HCT116 (cell line): ENCODE measurements at regions not wholly inside any gene's neighbourhood (a gene's known extent, or its start where the extent isn't known, plus 50 kb on each side); places are given as distances from the start of the nearest gene placed in this dataset.

ENCODE experiments used
- ATAC-seq: fragments of 200-7000 bp; cut with Tn5 transposase; 2 replicates; pipeline ENCODE4 v1.9.1; 2020; ENCODE audit warnings: mild to moderate bottlenecking, moderate library complexity
- BruUV-seq: library from RNA; stranded (reverse); fragments of 400-500 nt; replicated peaks from 2 replicates; lab custom pipeline; 2021; lab: Mats Ljungman, UMichigan
- CTCF ChIA-PET: fragments of 300-600 bp; sonication (Branson Sonifier 250); formaldehyde crosslinking; loops from one replicate; lab custom pipeline; 2021; ENCODE audit warnings: antibody characterized with exemption; lab: Charles Lee
- POLR2A ChIA-PET: fragments of 300-600, 350-600 bp; sonication (Branson Sonifier 250); formaldehyde crosslinking; loops from one replicate; lab custom pipeline; 2021; ENCODE audit warnings: antibody characterized with exemption; lab: Charles Lee
- RAD21 ChIA-PET, 2 experiments: fragments of 300-600 bp; sonication (Branson Sonifier 250); formaldehyde crosslinking; loops; one replicate each; lab custom pipeline; 2023; ENCODE audit warnings: low total read pairs in 2 of 2; ENCODE audit not compliant: uncharacterized antibody in 2 of 2, unreplicated experiment in 2 of 2, low non-redundant PET in 1 of 2; lab: Charles Lee
- DNase-seq: peaks from one replicate; pipeline ENCODE4 v3.0.0-alpha.2; 2010; ENCODE audit warnings: low read depth, low spot score
- H2AFZ ChIP-seq: fragments of 200-600 bp; shearing (Covaris generic), sonication (generic); 2 replicates; pipeline ENCODE4 v1.6.1; 2017; ENCODE audit warnings: low read depth, mixed run types, mixed read lengths, antibody characterized with exemption, low read length; ENCODE audit not compliant: poor library complexity, severe bottlenecking
- H3K27ac ChIP-seq: 2 replicates; pipeline ENCODE4 v1.5.1; 2012; ENCODE audit warnings: low read depth, low read length
- H3K27me3 ChIP-seq: fragments of 200-600 bp; sonication (generic); 2 replicates; pipeline ENCODE4 v1.6.1; 2016; ENCODE audit warnings: mixed run types, low read length, mixed read lengths; ENCODE audit not compliant: insufficient read depth
- H3K36me3 ChIP-seq, 2 experiments: fragments of 200-500 bp in 1 of 2; fragments of 200-600 bp in 1 of 2; sonication (Bioruptor generic) in 1 of 2; sonication (generic) in 1 of 2; 2 replicates each; pipeline versions ENCODE4 v1.5.1 to v1.6.1; 2014 to 2016; ENCODE audit warnings: low read length in 2 of 2, inconsistent platforms in 1 of 2, mixed read lengths in 1 of 2, mixed run types in 1 of 2; ENCODE audit not compliant: insufficient read depth in 2 of 2, control insufficient read depth in 1 of 2
- H3K4me1 ChIP-seq, 2 experiments: fragments of 200-600 bp in 1 of 2; sonication (generic) in 1 of 2; 2 replicates each; pipeline versions ENCODE4 v1.5.1 to v1.6.1; 2012 to 2017; ENCODE audit warnings: low read length in 2 of 2, inconsistent platforms in 1 of 2, mild to moderate bottlenecking in 1 of 2, mixed read lengths in 1 of 2, mixed run types in 1 of 2, moderate library complexity in 1 of 2; ENCODE audit not compliant: insufficient read depth in 2 of 2, control insufficient read depth in 1 of 2
- H3K4me2 ChIP-seq: fragments of 200-600 bp; sonication (generic); 2 replicates; pipeline ENCODE4 v1.6.1; 2017; ENCODE audit warnings: mixed run types, low read length, mixed read lengths
- H3K4me3 ChIP-seq, 2 experiments: fragments of 200-600 bp in 1 of 2; sonication (generic) in 1 of 2; replicated peaks in 1 of 2; 2 replicates each; pipeline ENCODE4 v1.5.1; 2011 to 2016; ENCODE audit warnings: low read length in 2 of 2, control low read depth in 1 of 2, low read depth in 1 of 2, mild to moderate bottlenecking in 1 of 2, mixed read lengths in 1 of 2, mixed run types in 1 of 2
- H3K79me2 ChIP-seq: fragments of 200-600 bp; sonication (generic); 2 replicates; pipeline ENCODE4 v1.6.1; 2017; ENCODE audit warnings: mild to moderate bottlenecking, mixed run types, low read length, moderate library complexity, mixed read lengths; ENCODE audit not compliant: insufficient read depth
- H3K9ac ChIP-seq: fragments of 200-600 bp; sonication (generic); 2 replicates; pipeline ENCODE4 v1.6.1; 2016; ENCODE audit warnings: low read length, mixed read lengths
- H3K9me2 ChIP-seq: fragments of 200-600 bp; sonication (generic), shearing (Covaris generic); 2 replicates; pipeline ENCODE4 v1.6.1; 2017; ENCODE audit warnings: mixed run types, mild to moderate bottlenecking, moderate library complexity; ENCODE audit not compliant: insufficient read depth
- H3K9me3 ChIP-seq, 2 experiments: fragments of 200-500 bp in 1 of 2; fragments of 200-600 bp in 1 of 2; sonication (Bioruptor generic) in 1 of 2; sonication (generic) in 1 of 2; 2 replicates each; pipeline ENCODE4 v1.6.1; 2014 to 2017; ENCODE audit warnings: low read length in 2 of 2, mixed read lengths in 2 of 2, inconsistent platforms in 1 of 2, low read depth in 1 of 2, mild to moderate bottlenecking in 1 of 2, mixed run types in 1 of 2, moderate library complexity in 1 of 2; ENCODE audit not compliant: control insufficient read depth in 1 of 2, insufficient read depth in 1 of 2
- H4K20me1 ChIP-seq: fragments of 200-600 bp; sonication (generic), shearing (Covaris generic); 2 replicates; pipeline ENCODE4 v1.6.1; 2017; ENCODE audit warnings: mixed run types, mild to moderate bottlenecking, moderate library complexity; ENCODE audit not compliant: insufficient read depth
- EGR1 ChIP-seq: IDR thresholded peaks from 2 replicates; pipeline ENCODE4 v1.6.1; 2012; ENCODE audit warnings: low read depth
- ELF1 ChIP-seq: IDR thresholded peaks from 2 replicates; pipeline ENCODE4 v1.6.1; 2012; ENCODE audit warnings: low read depth, borderline replicate concordance
- EZH2 ChIP-seq: fragments of 200-600 bp; sonication (generic); IDR thresholded peaks from 2 replicates; pipeline ENCODE4 v1.6.1; 2017; ENCODE audit warnings: antibody characterized with exemption, mixed run types
- EZH2phosphoT487 ChIP-seq: fragments of 200-600 bp; IDR thresholded peaks from 2 replicates; pipeline ENCODE4 v1.6.1; 2018; ENCODE audit warnings: antibody characterized with exemption, borderline replicate concordance
- JUND ChIP-seq: IDR thresholded peaks from 2 replicates; pipeline ENCODE4 v1.6.1; 2012
- POLR2A ChIP-seq: IDR thresholded peaks from 2 replicates; pipeline ENCODE4 v1.7.0; 2011; ENCODE audit warnings: borderline replicate concordance; ENCODE audit not compliant: insufficient read depth, insufficient read length; ENCODE audit errors: extremely low read depth
- POLR2AphosphoS5 ChIP-seq: IDR thresholded peaks from 2 replicates; pipeline ENCODE4 v1.6.1; 2011; ENCODE audit warnings: mild to moderate bottlenecking, low read depth, low read length, moderate library complexity
- RAD21 ChIP-seq: IDR thresholded peaks from 2 replicates; pipeline ENCODE4 v1.6.1; 2012; ENCODE audit warnings: low read depth, mild to moderate bottlenecking
- SIN3A ChIP-seq: IDR thresholded peaks from 2 replicates; pipeline ENCODE4 v1.6.1; 2012; ENCODE audit warnings: low read depth
- SP1 ChIP-seq: IDR thresholded peaks from 2 replicates; pipeline ENCODE4 v1.6.1; 2012; ENCODE audit warnings: low read depth
- SRF ChIP-seq: IDR thresholded peaks from 2 replicates; pipeline ENCODE4 v1.6.1; 2012; ENCODE audit warnings: low read depth
- YY1 ChIP-seq: IDR thresholded peaks from 2 replicates; pipeline ENCODE4 v1.6.1; 2011; ENCODE audit warnings: low read length, low read depth, moderate library complexity, mild to moderate bottlenecking; ENCODE audit not compliant: insufficient replicate concordance; ENCODE audit errors: extremely low read depth
- ZFX ChIP-seq: fragments of 450-650 bp; IDR thresholded peaks from 2 replicates; pipeline ENCODE4 v1.6.1; 2017
- ZNF274 ChIP-seq: fragments of 200-500 bp; sonication (Bioruptor generic); IDR thresholded peaks from 2 replicates; pipeline ENCODE4 v1.6.1; 2014; ENCODE audit warnings: mild to moderate bottlenecking, low read depth, low read length, inconsistent platforms
- intact Hi-C: fragments of 100-400 bp; cut with micrococcal nuclease; formaldehyde crosslinking; loops from 2 replicates; pipeline ENCODE4 v1.10.0; 2022
- TF ChIP-seq, protein P1 (sequence below): IDR thresholded peaks from 2 replicates; pipeline ENCODE4 v1.6.1; 2012; ENCODE audit warnings: low read depth
- TF ChIP-seq, protein P2 (sequence below): IDR thresholded peaks from 2 replicates; pipeline ENCODE4 v1.6.1; 2012
- TF ChIP-seq, protein P3 (sequence below): IDR thresholded peaks from 2 replicates; pipeline ENCODE4 v1.6.1; 2012
- TF ChIP-seq, protein P4 (sequence below), 3 experiments: fragments of 200-600 bp in 1 of 3; sonication (generic) in 1 of 3; IDR thresholded peaks in 2 of 3; conservative IDR thresholded peaks in 1 of 3; 2 replicates each; pipeline ENCODE4 v1.5.1; 2012 to 2017; ENCODE audit warnings: low read depth in 2 of 3, low read length in 2 of 3, antibody characterized with exemption in 1 of 3, borderline replicate concordance in 1 of 3, control low read depth in 1 of 3, mild to moderate bottlenecking in 1 of 3, mixed read lengths in 1 of 3, mixed run types in 1 of 3, moderate library complexity in 1 of 3; ENCODE audit not compliant: insufficient read depth in 1 of 3

DNA sequence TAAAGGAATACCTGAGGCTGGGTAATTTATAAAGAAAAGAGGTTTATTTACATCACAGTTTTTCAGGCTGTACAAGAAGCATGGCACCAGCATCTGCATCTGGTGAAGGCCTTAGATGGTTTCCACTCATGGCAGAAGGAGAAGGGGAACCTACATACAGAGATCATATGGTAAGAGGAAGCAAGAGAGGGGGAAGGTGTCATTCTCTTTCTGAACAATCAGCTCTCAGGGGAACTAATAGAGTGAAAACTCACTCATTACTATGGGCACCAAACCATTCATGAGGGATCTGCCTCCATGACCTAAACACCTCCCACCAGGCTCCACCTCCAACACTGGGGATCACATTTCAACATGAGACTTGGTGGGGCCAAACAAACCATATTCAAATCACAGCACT, 61.7 kb upstream of the PPP1R2C start (continued):
- TF ChIP-seq, protein P1, sequence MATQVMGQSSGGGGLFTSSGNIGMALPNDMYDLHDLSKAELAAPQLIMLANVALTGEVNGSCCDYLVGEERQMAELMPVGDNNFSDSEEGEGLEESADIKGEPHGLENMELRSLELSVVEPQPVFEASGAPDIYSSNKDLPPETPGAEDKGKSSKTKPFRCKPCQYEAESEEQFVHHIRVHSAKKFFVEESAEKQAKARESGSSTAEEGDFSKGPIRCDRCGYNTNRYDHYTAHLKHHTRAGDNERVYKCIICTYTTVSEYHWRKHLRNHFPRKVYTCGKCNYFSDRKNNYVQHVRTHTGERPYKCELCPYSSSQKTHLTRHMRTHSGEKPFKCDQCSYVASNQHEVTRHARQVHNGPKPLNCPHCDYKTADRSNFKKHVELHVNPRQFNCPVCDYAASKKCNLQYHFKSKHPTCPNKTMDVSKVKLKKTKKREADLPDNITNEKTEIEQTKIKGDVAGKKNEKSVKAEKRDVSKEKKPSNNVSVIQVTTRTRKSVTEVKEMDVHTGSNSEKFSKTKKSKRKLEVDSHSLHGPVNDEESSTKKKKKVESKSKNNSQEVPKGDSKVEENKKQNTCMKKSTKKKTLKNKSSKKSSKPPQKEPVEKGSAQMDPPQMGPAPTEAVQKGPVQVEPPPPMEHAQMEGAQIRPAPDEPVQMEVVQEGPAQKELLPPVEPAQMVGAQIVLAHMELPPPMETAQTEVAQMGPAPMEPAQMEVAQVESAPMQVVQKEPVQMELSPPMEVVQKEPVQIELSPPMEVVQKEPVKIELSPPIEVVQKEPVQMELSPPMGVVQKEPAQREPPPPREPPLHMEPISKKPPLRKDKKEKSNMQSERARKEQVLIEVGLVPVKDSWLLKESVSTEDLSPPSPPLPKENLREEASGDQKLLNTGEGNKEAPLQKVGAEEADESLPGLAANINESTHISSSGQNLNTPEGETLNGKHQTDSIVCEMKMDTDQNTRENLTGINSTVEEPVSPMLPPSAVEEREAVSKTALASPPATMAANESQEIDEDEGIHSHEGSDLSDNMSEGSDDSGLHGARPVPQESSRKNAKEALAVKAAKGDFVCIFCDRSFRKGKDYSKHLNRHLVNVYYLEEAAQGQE: no peak
- no peak for TF ChIP-seq EGR1
- TF ChIP-seq, protein P2, sequence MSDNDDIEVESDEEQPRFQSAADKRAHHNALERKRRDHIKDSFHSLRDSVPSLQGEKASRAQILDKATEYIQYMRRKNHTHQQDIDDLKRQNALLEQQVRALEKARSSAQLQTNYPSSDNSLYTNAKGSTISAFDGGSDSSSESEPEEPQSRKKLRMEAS: no peak

DNA sequence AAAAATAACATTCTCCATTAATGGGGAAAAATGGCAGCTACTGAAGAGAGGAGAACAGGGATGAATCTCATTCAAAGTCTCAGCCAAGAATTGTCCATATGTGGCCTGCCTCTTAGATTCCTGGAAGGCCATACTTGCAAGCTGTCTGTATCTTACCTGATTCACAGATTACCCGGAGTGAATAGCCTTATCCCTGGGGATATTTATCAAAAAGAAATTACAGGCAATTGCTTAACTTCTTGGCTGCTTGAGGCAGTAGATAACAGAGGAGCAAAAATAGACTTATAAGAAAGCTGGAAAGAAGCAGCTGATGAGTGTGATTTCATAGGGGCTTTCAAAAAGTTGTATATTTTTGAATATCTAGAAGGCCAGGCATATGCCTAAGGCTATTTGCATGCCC, 68.8 kb upstream of the PPP1R2C start:
- ATAC-seq: no peak
- Histone ChIP-seq H3K79me2 (no peaks in the 10 kb centered on the region), H4K20me1 (no peaks in the 10 kb centered on the region), H3K9ac (no peak overlapping the region), H2AFZ (no peak overlapping the region), H3K9me3 (no peaks in the 10 kb centered on the region), H3K27ac (no peak overlapping the region), H3K9me2 (no peaks in the 10 kb centered on the region), H3K36me3 (no peaks in the 10 kb centered on the region), H3K4me3 (no peak overlapping the region), H3K27me3 (no peaks in the 10 kb centered on the region), H3K4me1 (no peaks in the 10 kb centered on the region), H3K4me2 (no peak overlapping the region)
- DNase-seq: no peak
- intact Hi-C loops: no loop called here
- CTCF ChIA-PET: no interaction called here
- RAD21 ChIA-PET: no interaction called here
- no peak for TF ChIP-seq POLR2A
- no peak for TF ChIP-seq EZH2phosphoT487
- TF ChIP-seq SIN3A: no peak
- no peak for TF ChIP-seq SRF
- no peak for TF ChIP-seq ZNF274
- TF ChIP-seq, protein P3, sequence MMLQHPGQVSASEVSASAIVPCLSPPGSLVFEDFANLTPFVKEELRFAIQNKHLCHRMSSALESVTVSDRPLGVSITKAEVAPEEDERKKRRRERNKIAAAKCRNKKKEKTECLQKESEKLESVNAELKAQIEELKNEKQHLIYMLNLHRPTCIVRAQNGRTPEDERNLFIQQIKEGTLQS: no peak
- no peak for TF ChIP-seq EZH2
- no peak for TF ChIP-seq POLR2AphosphoS5
- no peak for TF ChIP-seq YY1
- TF ChIP-seq EGR1: no peak
- TF ChIP-seq, protein P4, sequence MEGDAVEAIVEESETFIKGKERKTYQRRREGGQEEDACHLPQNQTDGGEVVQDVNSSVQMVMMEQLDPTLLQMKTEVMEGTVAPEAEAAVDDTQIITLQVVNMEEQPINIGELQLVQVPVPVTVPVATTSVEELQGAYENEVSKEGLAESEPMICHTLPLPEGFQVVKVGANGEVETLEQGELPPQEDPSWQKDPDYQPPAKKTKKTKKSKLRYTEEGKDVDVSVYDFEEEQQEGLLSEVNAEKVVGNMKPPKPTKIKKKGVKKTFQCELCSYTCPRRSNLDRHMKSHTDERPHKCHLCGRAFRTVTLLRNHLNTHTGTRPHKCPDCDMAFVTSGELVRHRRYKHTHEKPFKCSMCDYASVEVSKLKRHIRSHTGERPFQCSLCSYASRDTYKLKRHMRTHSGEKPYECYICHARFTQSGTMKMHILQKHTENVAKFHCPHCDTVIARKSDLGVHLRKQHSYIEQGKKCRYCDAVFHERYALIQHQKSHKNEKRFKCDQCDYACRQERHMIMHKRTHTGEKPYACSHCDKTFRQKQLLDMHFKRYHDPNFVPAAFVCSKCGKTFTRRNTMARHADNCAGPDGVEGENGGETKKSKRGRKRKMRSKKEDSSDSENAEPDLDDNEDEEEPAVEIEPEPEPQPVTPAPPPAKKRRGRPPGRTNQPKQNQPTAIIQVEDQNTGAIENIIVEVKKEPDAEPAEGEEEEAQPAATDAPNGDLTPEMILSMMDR (IDR thresholded peaks at IDR 0.05 in 2 of 3, conservative IDR thresholded peaks at IDR 0.05 in 1 of 3; ENCODE audit: borderline replicate concordance in 1 of 3, insufficient read depth in 1 of 3, low read depth in 2 of 3, low read length in 2 of 3): no peak
- TF ChIP-seq JUND: no peak
- no peak for TF ChIP-seq RAD21
- TF ChIP-seq, protein P2: no peak
- TF ChIP-seq ELF1: no peak
- no peak for TF ChIP-seq ZFX
- no peak for TF ChIP-seq SP1
- POLR2A ChIA-PET: no interaction called here
- no TSS peak for BruUV-seq
